ENCODE measurements at regions not wholly inside any gene's neighbourhood (a gene's known extent, or its start where the extent isn't known, plus 50 kb on each side); places are given as distances from the start of the nearest gene placed in this dataset.

- peak in 5 of 7 experiments; percentile 10 to 61 (median 42) for TF ChIP-seq CTCF (IDR thresholded peaks at IDR 0.05)
- TF ChIP-seq EP300 (IDR thresholded peaks at IDR 0.05) = no peak
Measured at GRCh38 chr18:25921677-25922421, 168.6 kb downstream of the SS18 start.
